Testis (tissue), 2 donors: ENCODE measurements at regions not wholly inside any gene's neighbourhood (a gene's known extent, or its start where the extent isn't known, plus 50 kb on each side); places are given as distances from the start of the nearest gene placed in this dataset.
"Not testable (repeated sequence)": the region's sequence is repeated elsewhere in the genome, so short reads cannot be mapped to it uniquely, and the experiment has no call there.

Source experiments
- DNase-seq: peaks from one replicate; pipeline ENCODE4 v3.0.0-alpha.2; 2019
- H3K27ac ChIP-seq, 2 donors: fragments of 200-600 bp; sonication (generic); one replicate each; pipeline ENCODE4 v1.5.1; 2019
- H3K27me3 ChIP-seq: fragments of 200-600 bp; sonication (generic); one replicate; pipeline ENCODE4 v1.5.1; 2019
- H3K36me3 ChIP-seq: fragments of 200-600 bp; sonication (generic); one replicate; pipeline ENCODE4 v1.5.1; 2017; ENCODE audit warnings: low read depth; ENCODE audit errors: missing control alignments
- H3K4me1 ChIP-seq: fragments of 200-600 bp; sonication (generic); one replicate; pipeline ENCODE4 v1.5.1; 2019
- H3K4me3 ChIP-seq, 2 donors: fragments of 200-600 bp; sonication (generic); one replicate each; pipeline ENCODE4 v1.5.1; 2017 to 2019
- H3K9me3 ChIP-seq: fragments of 200-600 bp; sonication (generic); one replicate; pipeline ENCODE4 v1.5.1; 2017
- POLR2A ChIP-seq: fragments of 450-650 bp; IDR thresholded peaks from one replicate; pipeline ENCODE4 v1.6.1; 2017; ENCODE audit warnings: antibody characterized with exemption, mild to moderate bottlenecking, moderate library complexity
- WGBS, 2 donors: methylation state at CpG; one replicate each; pipeline ENCODE4 v1.1.5; 2018; 5-methylcytosine and 5-hydroxymethylcytosine counted together
- intact Hi-C: fragments of 100-400 bp; cut with DNase I; formaldehyde crosslinking; loops from one replicate; pipeline ENCODE4 v1.15.1; 2023; ENCODE audit warnings: low total_unique reads
- TF ChIP-seq, protein P1 (sequence below), 3 experiments: fragments of 450-650 bp in 2 of 3; fragments of 200-600 bp in 1 of 3; sonication (generic) in 1 of 3; IDR thresholded peaks; one replicate each; pipeline ENCODE4 v1.5.1; 2016 to 2019; ENCODE audit warnings: antibody characterized with exemption in 3 of 3, mild to moderate bottlenecking in 2 of 3, moderate library complexity in 1 of 3

- DNase-seq = no peak
Measured at GRCh38 chr20:1815502-1816085, 79.6 kb upstream of the SIRPA start.

GRCh38 chr20:1814861-1815260 lies 80.3 kb upstream of the SIRPA start:
- H3K36me3 ChIP-seq, H3K4me3 ChIP-seq, H3K27ac ChIP-seq, intact Hi-C loops, DNase-seq, H3K9me3 ChIP-seq, H3K4me1 ChIP-seq, H3K27me3 ChIP-seq: not testable (repeated sequence)
- 94 to 100% methylated on average over 1 of the region's 1 CpG for WGBS, 2 donors

More at GRCh38 chr20:1815502-1816085, 79.6 kb upstream of the SIRPA start:
- Histone ChIP-seq H3K27ac (no peak overlapping the region), H3K36me3 (no peaks in the 10 kb centered on the region), H3K4me1 (peaks cover 6% of the 10 kb centered on the region), H3K4me3 (no peak overlapping the region), H3K9me3 (no peaks in the 10 kb centered on the region), H3K27me3 (no peaks in the 10 kb centered on the region)
- TF ChIP-seq POLR2A = no peak
- TF ChIP-seq, protein P1, sequence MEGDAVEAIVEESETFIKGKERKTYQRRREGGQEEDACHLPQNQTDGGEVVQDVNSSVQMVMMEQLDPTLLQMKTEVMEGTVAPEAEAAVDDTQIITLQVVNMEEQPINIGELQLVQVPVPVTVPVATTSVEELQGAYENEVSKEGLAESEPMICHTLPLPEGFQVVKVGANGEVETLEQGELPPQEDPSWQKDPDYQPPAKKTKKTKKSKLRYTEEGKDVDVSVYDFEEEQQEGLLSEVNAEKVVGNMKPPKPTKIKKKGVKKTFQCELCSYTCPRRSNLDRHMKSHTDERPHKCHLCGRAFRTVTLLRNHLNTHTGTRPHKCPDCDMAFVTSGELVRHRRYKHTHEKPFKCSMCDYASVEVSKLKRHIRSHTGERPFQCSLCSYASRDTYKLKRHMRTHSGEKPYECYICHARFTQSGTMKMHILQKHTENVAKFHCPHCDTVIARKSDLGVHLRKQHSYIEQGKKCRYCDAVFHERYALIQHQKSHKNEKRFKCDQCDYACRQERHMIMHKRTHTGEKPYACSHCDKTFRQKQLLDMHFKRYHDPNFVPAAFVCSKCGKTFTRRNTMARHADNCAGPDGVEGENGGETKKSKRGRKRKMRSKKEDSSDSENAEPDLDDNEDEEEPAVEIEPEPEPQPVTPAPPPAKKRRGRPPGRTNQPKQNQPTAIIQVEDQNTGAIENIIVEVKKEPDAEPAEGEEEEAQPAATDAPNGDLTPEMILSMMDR (IDR thresholded peaks at IDR 0.05) = no peak
- WGBS, 2 donors = 85 to 90% methylated on average over 3 of the region's 3 CpGs
- intact Hi-C loops = no loop called here

GRCh38 chr20:1813674-1814635 lies 81.3 kb upstream of the SIRPA start:
- H3K4me1 ChIP-seq = peaks cover 6% of the 10 kb centered on the region
- intact Hi-C loops = no loop called here
- no peak overlapping the region for H3K27ac ChIP-seq
- TF ChIP-seq, protein P1 (IDR thresholded peaks at IDR 0.05) = no peak
- TF ChIP-seq POLR2A = no peak
- H3K36me3 ChIP-seq = no peaks in the 10 kb centered on the region
- no peaks in the 10 kb centered on the region for H3K9me3 ChIP-seq
- no peak overlapping the region for H3K4me3 ChIP-seq
- no peaks in the 10 kb centered on the region for H3K27me3 ChIP-seq
- DNase-seq = no peak
- WGBS, 2 donors = 87 to 92% methylated on average over 13 of the region's 13 CpGs

DNA sequence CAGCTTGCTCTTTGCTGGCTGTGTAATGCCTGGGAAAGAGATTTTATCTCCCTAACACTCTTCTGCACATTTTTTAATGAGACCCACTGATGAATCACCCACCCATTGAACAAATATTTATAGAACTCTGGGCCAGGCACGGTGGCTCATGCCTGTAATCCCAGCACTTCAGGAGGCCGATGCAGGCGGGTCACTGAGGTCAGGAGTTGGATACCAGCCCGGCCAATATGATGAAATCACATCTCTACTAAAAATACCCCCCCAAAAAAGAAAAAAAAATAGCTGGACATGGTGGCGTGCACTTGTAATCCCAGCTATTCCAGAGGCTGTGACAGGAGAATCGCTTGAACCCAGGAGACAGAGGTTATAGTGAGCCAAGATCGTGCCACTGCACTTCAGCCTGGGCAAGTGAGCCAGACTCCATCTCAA lies 82.1 kb upstream of the SIRPA start:
- no peak overlapping the region for H3K27ac ChIP-seq
- no peak overlapping the region for H3K4me3 ChIP-seq
- intact Hi-C loops = no loop called here
- peaks cover 6% of the 10 kb centered on the region for H3K4me1 ChIP-seq
- H3K9me3 ChIP-seq = no peaks in the 10 kb centered on the region
- no peak for TF ChIP-seq POLR2A
- TF ChIP-seq, protein P1 (IDR thresholded peaks at IDR 0.05) = no peak
- H3K36me3 ChIP-seq = no peaks in the 10 kb centered on the region
- 65 to 67% methylated on average over 7 of the region's 7 CpGs for WGBS, 2 donors
- H3K27me3 ChIP-seq = no peaks in the 10 kb centered on the region
- no peak for DNase-seq

- H3K27me3 ChIP-seq = no peaks in the 10 kb centered on the region
- peaks cover 6% of the 10 kb centered on the region for H3K4me1 ChIP-seq
- no peak overlapping the region for H3K27ac ChIP-seq
- no peaks in the 10 kb centered on the region for H3K36me3 ChIP-seq
- intact Hi-C loops = no loop called here
- WGBS, 2 donors = 54 to 55% methylated on average over 5 of the region's 5 CpGs
- H3K4me3 ChIP-seq = no peak overlapping the region
- TF ChIP-seq POLR2A = no peak
- TF ChIP-seq, protein P1 (IDR thresholded peaks at IDR 0.05) = no peak
- no peak for DNase-seq
- H3K9me3 ChIP-seq = no peaks in the 10 kb centered on the region
Measured at GRCh38 chr20:1811621-1812498, 83.3 kb upstream of the SIRPA start.
